RWPE2 (cell line): ENCODE measurements at regions not wholly inside any gene's neighbourhood (a gene's known extent, or its start where the extent isn't known, plus 50 kb on each side); places are given as distances from the start of the nearest gene placed in this dataset.

Experiments used
- ATAC-seq: fragments of 200-7000 bp; cut with Tn5 transposase; 3 replicates; pipeline ENCODE4 v1.9.1; 2021; ENCODE audit warnings: low read depth
- DNase-seq: peaks from one replicate; pipeline ENCODE4 v3.0.0-alpha.2; 2020; ENCODE audit warnings: low spot score
- H3K27ac ChIP-seq: fragments of 450-650 bp; 2 replicates; pipeline ENCODE4 v1.5.1; 2017; ENCODE audit warnings: mild to moderate bottlenecking; ENCODE audit not compliant: poor library complexity, severe bottlenecking
- H3K27me3 ChIP-seq: fragments of 250-450 bp; sonication (Bioruptor Pico); 2 replicates; pipeline ENCODE4 v1.5.1; 2021; ENCODE audit warnings: mild to moderate bottlenecking, moderate library complexity; ENCODE audit not compliant: insufficient read depth, poor library complexity, severe bottlenecking
- H3K36me3 ChIP-seq: fragments of 250-450 bp; sonication (Bioruptor Pico); 2 replicates; pipeline ENCODE4 v1.5.1; 2020; ENCODE audit warnings: low read depth, mild to moderate bottlenecking, moderate library complexity
- H3K4me1 ChIP-seq: fragments of 250-450 bp; sonication (Bioruptor Pico); 2 replicates; pipeline ENCODE4 v1.5.1; 2021; ENCODE audit warnings: mild to moderate bottlenecking, moderate library complexity; ENCODE audit not compliant: insufficient read depth, poor library complexity, severe bottlenecking
- H3K4me3 ChIP-seq: fragments of 250-450 bp; sonication (Bioruptor Pico); 2 replicates; pipeline ENCODE4 v1.5.1; 2021; ENCODE audit warnings: mild to moderate bottlenecking, moderate library complexity; ENCODE audit not compliant: severe bottlenecking
- H3K9me3 ChIP-seq: fragments of 250-450 bp; sonication (Bioruptor Pico); 2 replicates; pipeline ENCODE4 v1.5.1; 2021; ENCODE audit warnings: mild to moderate bottlenecking, moderate library complexity; ENCODE audit not compliant: severe bottlenecking
- CTCF ChIP-seq: fragments of 450-650 bp; IDR thresholded peaks from one replicate; pipeline ENCODE4 v1.5.1; 2017; ENCODE audit warnings: mild to moderate bottlenecking, moderate library complexity; ENCODE audit not compliant: poor library complexity, severe bottlenecking

GRCh38 chr20:1792274-1792673 lies 102.9 kb upstream of the SIRPA start:
- Histone ChIP-seq H3K4me1 (no peaks in the 10 kb centered on the region), H3K27me3 (no peaks in the 10 kb centered on the region), H3K36me3 (no peaks in the 10 kb centered on the region), H3K4me3 (no peak overlapping the region), H3K9me3 (no peaks in the 10 kb centered on the region), H3K27ac (no peak overlapping the region)
- no peak for TF ChIP-seq CTCF
- peak; percentile 62; the same call in 1 of the 3 replicates for ATAC-seq
- DNase-seq, result no peak

GRCh38 chr20:1790386-1790785 lies 104.8 kb upstream of the SIRPA start:
- no peak for DNase-seq
- TF ChIP-seq CTCF, result no peak
- Histone ChIP-seq H3K27me3 (no peaks in the 10 kb centered on the region), H3K36me3 (no peaks in the 10 kb centered on the region), H3K4me1 (no peaks in the 10 kb centered on the region), H3K9me3 (no peaks in the 10 kb centered on the region), H3K27ac (no peak overlapping the region), H3K4me3 (no peak overlapping the region)
- ATAC-seq, result no peak

- no peak for TF ChIP-seq CTCF
- ATAC-seq, result no peak
- H3K27me3 ChIP-seq, result no peaks in the 10 kb centered on the region
- no peaks in the 10 kb centered on the region for H3K36me3 ChIP-seq
- H3K4me1 ChIP-seq, result no peaks in the 10 kb centered on the region
- no peaks in the 10 kb centered on the region for H3K9me3 ChIP-seq
- no peak for DNase-seq
- H3K27ac ChIP-seq, result no peak overlapping the region
- H3K4me3 ChIP-seq, result no peak overlapping the region
Measured at GRCh38 chr20:1788044-1788443, 107.2 kb upstream of the SIRPA start.

GRCh38 chr20:1786486-1786885 lies 108.7 kb upstream of the SIRPA start:
- no peak for DNase-seq
- H3K9me3 ChIP-seq, result no peaks in the 10 kb centered on the region

More at GRCh38 chr20:1786486-1786885, 108.7 kb upstream of the SIRPA start:
- no peak overlapping the region for H3K4me3 ChIP-seq
- H3K27me3 ChIP-seq, result no peaks in the 10 kb centered on the region
- H3K4me1 ChIP-seq, result no peaks in the 10 kb centered on the region
- no peaks in the 10 kb centered on the region for H3K36me3 ChIP-seq
- TF ChIP-seq CTCF, result no peak
- H3K27ac ChIP-seq, result no peak overlapping the region
- no peak for ATAC-seq
